GM21737 (cell line): ENCODE measurements at regions not wholly inside any gene's neighbourhood (a gene's known extent, or its start where the extent isn't known, plus 50 kb on each side); places are given as distances from the start of the nearest gene placed in this dataset.
"Not testable (repeated sequence)": the region's sequence is repeated elsewhere in the genome, so short reads cannot be mapped to it uniquely, and the experiment has no call there.

ENCODE experiments used
- ATAC-seq: cut with Tn5 transposase; IDR thresholded peaks from one replicate; pipeline ENCODE4 v1.9.1; 2021; ENCODE audit warnings: mild to moderate bottlenecking, moderate library complexity; ENCODE audit not compliant: unreplicated experiment

- ATAC-seq: peak; percentile 32
These were observed 371.3 kb downstream of the COG6 start for GRCh38 chr13:40026741-40027140.

GRCh38 chr13:40028446-40028845, 373.0 kb downstream of the COG6 start:
- no peak for ATAC-seq

GRCh38 chr13:40031031-40031430, 375.6 kb downstream of the COG6 start:
- ATAC-seq: no peak

GRCh38 chr13:40039061-40039460, 383.6 kb downstream of the COG6 start:
- no peak for ATAC-seq

- no peak for ATAC-seq
These were observed 387.5 kb downstream of the COG6 start for GRCh38 chr13:40042991-40043390.

GRCh38 chr13:40043764-40044163, 388.3 kb downstream of the COG6 start:
- ATAC-seq: no peak

- ATAC-seq: peak; percentile 65
These were observed 391.9 kb downstream of the COG6 start for GRCh38 chr13:40047322-40047771.

- ATAC-seq: no peak
These were observed 393.1 kb downstream of the COG6 start for GRCh38 chr13:40048551-40048950.

GRCh38 chr13:40052954-40053353, 397.5 kb downstream of the COG6 start:
- no peak for ATAC-seq

- no peak for ATAC-seq
These were observed 397.9 kb downstream of the COG6 start for GRCh38 chr13:40053401-40053800.

- ATAC-seq: not testable (repeated sequence)
These were observed 399.0 kb downstream of the COG6 start for GRCh38 chr13:40054422-40054821.

- ATAC-seq: no peak
These were observed 401.6 kb downstream of the COG6 start for GRCh38 chr13:40056898-40057619.

- ATAC-seq: no peak
These were observed 403.3 kb downstream of the COG6 start for GRCh38 chr13:40058757-40059236.

- ATAC-seq: no peak
These were observed 404.2 kb downstream of the COG6 start for GRCh38 chr13:40059540-40060232.

GRCh38 chr13:40060296-40061007, 405.0 kb downstream of the COG6 start:
- peak; percentile 69 for ATAC-seq

GRCh38 chr13:40061466-40062450, 406.3 kb downstream of the COG6 start:
- no peak for ATAC-seq

- no peak for ATAC-seq
These were observed 407.8 kb downstream of the COG6 start for GRCh38 chr13:40063278-40063698.

- ATAC-seq: no peak
These were observed 408.2 kb downstream of the COG6 start for GRCh38 chr13:40063703-40064102.

GRCh38 chr13:40064154-40065097, 409.0 kb downstream of the COG6 start:
- ATAC-seq: no peak
